ENCODE measurements at regions not wholly inside any gene's neighbourhood (a gene's known extent, or its start where the extent isn't known, plus 50 kb on each side); places are given as distances from the start of the nearest gene placed in this dataset.

DNA sequence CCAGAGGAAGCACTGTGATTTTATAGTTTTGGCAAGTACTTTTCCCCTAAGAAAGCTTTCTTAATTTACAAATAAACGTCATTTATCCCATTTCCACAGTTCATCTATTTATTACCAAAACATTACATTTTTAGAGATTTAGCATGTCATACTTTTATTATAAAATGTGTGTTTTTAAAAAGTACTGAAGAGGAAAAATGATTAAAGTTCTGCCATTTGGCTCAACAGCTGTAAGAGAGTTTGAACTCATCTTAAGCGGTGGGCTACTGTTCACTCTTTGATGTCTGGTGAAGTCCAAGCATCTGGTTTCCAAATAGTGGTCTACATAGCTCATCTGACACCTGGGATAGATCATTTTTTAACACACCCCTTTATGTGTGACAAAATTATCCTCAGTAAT, 51.3 kb upstream of the TANC1 start:
- H3K9me3 ChIP-seq = no peaks in the 10 kb centered on the region
- no peaks in the 10 kb centered on the region for H3K4me1 ChIP-seq
- no peak overlapping the region for H3K4me2 ChIP-seq
- POLR2A ChIA-PET = no interaction called here
- no peak overlapping the region for H3K4me3 ChIP-seq
- no peak for TF ChIP-seq KDM5A (IDR thresholded peaks at IDR 0.05)
- TF ChIP-seq MYC (IDR thresholded peaks at IDR 0.05; ENCODE audit: borderline replicate concordance, low read length) = no peak
- no peak for TF ChIP-seq POLR2AphosphoS2 (conservative IDR thresholded peaks at IDR 0.05; ENCODE audit: low read length)
- TF ChIP-seq BHLHE40 (IDR thresholded peaks at IDR 0.05; ENCODE audit: low read depth, low read length) = no peak
- no peak for TF ChIP-seq HEYL (CRISPR knock-in tag; IDR thresholded peaks at IDR 0.05)
- no peak for TF ChIP-seq RNF2 (IDR thresholded peaks at IDR 0.05; ENCODE audit: borderline replicate concordance, low read depth)
- DNase-seq (ENCODE audit: low read depth in 1 of 2, low spot score in 1 of 2) (no peak), FAIRE-seq (no peak), ATAC-seq (no peak)
- 49% methylated on average over 2 of the region's 2 CpGs for WGBS (ENCODE audit: missing lambda C conversion rate)
- CTCF ChIA-PET = interaction anchor here (0.6 to 1.7 kb wide), 4 partner anchors 15 to 333 kb away, joined by 3 to 6 read pairs (median 3); no protein-coding TSS in a partner anchor
- no peak overlapping the region for H3K27ac ChIP-seq

DNA sequence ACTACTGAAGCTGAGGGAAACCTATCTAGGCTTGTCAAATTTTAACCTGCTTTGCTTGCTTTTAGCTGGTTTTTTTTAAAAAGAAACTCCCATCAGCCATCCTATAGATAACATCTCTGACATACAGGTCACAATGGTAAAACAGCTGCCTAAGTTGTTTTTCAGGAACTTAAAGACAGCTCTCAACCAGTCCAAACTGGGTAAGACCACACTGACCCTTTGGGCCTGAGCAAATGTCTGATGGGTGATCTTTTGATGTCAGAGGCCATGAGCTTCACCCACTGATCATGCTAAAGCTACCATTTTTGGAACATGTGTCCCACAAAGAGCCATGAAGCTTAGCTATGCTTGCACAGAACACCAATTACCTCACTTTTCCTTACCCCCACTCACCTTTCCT, 50.0 kb upstream of the TANC1 start:
- Histone ChIP-seq H3K4me2 (no peak overlapping the region), H3K27ac (no peak overlapping the region), H3K9me3 (no peaks in the 10 kb centered on the region), H3K4me1 (peaks cover 11% of the 10 kb centered on the region), H3K4me3 (no peak overlapping the region)
- no peak for TF ChIP-seq HOXA7 (CRISPR knock-in tag; IDR thresholded peaks at IDR 0.05)
- no peak for TF ChIP-seq FOSL2 (IDR thresholded peaks at IDR 0.05)
- no peak for TF ChIP-seq FOSL2 (CRISPR knock-in tag; IDR thresholded peaks at IDR 0.05)
- TF ChIP-seq, protein P1, sequence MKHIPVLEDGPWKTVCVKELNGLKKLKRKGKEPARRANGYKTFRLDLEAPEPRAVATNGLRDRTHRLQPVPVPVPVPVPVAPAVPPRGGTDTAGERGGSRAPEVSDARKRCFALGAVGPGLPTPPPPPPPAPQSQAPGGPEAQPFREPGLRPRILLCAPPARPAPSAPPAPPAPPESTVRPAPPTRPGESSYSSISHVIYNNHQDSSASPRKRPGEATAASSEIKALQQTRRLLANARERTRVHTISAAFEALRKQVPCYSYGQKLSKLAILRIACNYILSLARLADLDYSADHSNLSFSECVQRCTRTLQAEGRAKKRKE (CRISPR knock-in tag; IDR thresholded peaks at IDR 0.05; ENCODE audit: low read depth) = no peak
- no peak for TF ChIP-seq EHF (CRISPR knock-in tag; IDR thresholded peaks at IDR 0.05)
- TF ChIP-seq MAFK (IDR thresholded peaks at IDR 0.05; ENCODE audit: partially characterized antibody) = no peak
- TF ChIP-seq JUN (IDR thresholded peaks at IDR 0.05) = no peak
- TF ChIP-seq SMC3 (IDR thresholded peaks at IDR 0.05) = no peak
- no peak for TF ChIP-seq TP53 (CRISPR knock-in tag; IDR thresholded peaks at IDR 0.05)
- no peak for TF ChIP-seq RFX5 (IDR thresholded peaks at IDR 0.05)
- DNase-seq (ENCODE audit: low read depth in 1 of 2, low spot score in 1 of 2) = no peak
- ChIA-PET CTCF (interaction anchor here (1.2 to 1.5 kb wide), 2 partner anchors 17 to 27 kb away, joined by 3 to 7 read pairs; no protein-coding TSS in a partner anchor), POLR2A (no interaction called here)
- no peak for FAIRE-seq
- no peak for ATAC-seq

Measured in A549 (cell line).